T-helper 22 cell (primary cell): ENCODE measurements at regions not wholly inside any gene's neighbourhood (a gene's known extent, or its start where the extent isn't known, plus 50 kb on each side); places are given as distances from the start of the nearest gene placed in this dataset.
"Not testable (repeated sequence)": the region's sequence is repeated elsewhere in the genome, so short reads cannot be mapped to it uniquely, and the experiment has no call there.

Experiments used
- DNase-seq: peaks from one replicate; pipeline ENCODE4 v3.0.0-alpha.2; 2020; ENCODE audit warnings: low read depth

DNA sequence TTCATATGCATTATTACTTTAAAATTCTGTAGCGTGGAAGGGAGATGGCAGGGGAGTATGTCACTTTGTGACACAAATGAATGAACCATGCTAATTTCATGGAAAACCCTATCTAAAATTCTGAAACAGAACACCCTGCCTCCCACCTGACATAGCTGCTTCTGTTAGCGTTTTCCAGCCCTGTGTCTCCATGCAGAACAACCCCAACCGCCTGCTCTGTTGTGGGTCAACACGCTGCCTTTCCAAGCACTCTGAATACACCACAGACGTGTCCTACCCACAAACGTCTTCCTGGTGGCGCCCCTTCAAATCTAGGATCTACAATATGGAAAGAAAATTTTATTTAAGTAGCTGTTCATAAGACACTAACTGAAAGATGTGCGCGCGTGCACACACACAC is 238.6 kb downstream of the TRIML1 start:
- DNase-seq = no peak

DNA sequence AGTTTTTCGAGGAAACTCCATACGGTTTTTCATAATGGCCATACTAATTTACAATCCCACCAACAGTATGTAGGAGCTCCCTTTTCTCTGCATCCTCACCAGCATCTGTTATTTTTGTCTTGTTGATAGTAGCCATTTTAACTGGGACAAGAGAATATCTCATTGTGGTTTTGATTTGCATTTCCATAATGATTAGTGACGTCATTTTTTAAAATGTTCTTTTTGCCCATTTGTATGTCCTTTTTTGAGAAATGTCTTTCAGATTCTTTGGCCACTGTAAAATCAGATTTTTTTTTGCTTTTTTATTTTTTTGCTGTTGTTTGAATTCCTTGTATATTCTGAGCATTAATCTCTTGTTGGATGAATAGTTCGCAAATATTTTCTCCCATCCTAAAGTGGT is 243.9 kb downstream of the TRIML1 start:
- DNase-seq = no peak

DNA sequence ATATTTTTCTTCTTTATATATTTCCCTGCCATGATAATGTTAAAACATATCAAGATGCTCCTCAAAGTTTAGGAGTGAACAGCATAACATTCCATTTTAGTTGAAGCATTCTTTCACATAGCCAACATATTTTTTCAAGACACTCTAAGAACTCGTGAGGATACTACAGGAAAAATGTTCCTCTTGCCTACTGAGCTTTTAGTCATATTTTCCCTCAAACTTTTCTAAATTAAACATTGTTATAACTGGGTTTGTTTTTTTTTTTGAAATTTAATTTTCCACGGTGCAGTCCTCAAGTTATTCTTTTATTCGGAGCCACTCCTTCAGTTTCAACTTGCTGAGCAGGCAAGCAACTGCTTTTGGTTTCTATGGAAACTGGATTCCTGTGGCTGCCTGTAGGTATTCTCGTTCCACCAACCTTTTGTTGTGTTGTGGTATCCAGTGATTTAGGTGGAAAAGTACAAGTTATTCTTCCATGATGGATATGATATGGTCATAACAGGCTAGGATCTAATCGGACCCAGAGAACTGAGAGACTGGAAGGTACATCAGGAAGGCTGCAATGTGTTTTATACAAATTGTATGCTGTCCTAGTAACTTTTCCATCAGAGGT is 248.0 kb downstream of the TRIML1 start:
- no peak for DNase-seq

DNA sequence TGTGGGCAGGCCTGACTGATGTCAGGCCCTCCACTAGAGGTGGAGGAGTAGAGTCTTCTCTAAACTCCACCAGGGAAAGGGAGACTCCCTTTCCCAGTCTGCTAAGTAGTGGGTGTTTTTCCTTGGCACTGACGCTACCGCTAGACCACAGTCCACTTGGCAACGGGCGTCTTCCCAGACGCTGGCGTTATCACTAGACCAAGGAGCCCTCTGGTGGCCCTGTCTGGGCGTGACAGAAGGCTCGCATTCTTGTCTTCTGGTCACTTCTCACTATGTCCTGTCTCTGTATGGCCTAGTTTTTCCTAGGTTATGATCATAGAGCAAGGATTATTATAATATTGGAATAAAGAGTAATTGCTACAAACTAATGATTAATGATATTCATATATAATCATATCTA is 252.1 kb downstream of the TRIML1 start:
- DNase-seq = not testable (repeated sequence)

DNA sequence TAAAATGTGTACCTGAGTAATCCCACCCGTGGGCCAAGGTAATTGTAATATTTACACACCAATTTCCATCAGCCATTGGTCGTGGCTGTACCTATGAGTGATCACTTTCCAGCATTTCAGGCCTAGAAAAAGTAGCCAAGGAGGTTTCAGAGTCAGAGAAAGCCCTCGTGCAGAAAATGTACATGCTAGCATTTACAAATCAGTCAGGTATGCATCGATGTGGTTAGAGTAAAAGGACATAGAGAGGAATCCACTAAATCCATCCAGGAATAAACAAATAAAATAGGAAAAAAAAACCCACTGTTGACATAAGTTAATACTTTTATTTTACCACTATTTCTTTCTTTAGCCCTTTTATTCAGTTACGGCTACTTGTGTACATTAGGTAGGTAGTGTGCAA is 256.8 kb downstream of the TRIML1 start:
- DNase-seq = no peak

DNA sequence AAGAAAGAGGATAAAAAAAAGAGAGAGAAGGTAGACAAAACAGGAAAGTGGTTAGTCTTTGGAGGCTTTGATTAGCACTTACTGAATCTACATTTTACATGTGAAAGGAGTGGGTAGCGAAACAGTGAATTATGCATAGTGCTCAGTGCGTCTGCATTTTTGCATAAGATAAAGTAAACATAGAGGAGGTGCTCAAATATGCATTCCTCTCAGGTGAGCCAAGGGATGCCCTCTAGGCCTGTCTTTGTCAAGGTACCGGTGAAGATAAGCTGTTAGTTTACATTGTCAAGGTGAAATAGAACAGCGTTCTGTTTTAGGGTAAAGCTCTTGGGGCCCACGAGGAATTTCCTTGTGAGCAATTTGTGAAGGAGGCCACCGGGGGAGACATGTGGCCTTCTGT is 260.6 kb downstream of the TRIML1 start:
- DNase-seq = no peak

DNA sequence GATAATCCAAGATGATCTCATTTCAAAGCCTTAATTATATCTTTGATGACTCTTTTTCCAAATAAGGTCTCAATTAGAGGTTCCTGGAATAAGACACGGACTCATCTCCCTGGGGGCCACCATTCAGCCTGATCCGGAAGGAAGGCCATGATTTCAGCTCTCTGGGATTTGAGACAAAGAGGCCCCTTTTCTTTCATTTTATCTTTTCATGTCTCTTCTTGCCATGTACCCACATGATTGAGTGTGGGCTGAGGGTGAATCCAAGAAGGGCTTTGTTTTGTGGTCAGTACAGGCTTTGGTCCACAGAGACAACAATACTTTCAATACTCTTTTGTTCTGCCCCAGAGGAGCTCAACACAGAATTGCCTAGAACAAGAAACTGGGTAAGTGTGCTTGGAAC is 261.2 kb downstream of the TRIML1 start:
- no peak for DNase-seq

DNA sequence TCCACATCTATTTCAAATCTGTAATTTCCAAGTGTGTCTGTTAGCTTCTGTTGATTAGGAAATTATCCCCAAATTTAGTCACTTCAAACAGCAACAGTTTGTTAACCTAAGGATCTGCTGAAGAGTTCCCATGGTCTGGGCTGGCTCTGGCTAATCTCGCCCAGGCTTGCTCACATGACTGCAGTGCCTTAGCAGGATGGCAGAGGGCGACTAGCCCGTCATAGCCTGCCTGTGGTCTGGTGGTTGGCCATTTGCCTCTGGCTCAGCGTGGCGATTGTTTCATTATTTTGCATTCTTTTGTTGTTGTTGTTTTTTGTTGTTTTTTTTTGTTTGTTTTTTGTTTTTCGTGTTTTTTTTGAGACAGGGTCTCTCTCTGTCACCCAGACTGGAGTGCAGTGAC is 264.0 kb downstream of the TRIML1 start:
- no peak for DNase-seq

DNA sequence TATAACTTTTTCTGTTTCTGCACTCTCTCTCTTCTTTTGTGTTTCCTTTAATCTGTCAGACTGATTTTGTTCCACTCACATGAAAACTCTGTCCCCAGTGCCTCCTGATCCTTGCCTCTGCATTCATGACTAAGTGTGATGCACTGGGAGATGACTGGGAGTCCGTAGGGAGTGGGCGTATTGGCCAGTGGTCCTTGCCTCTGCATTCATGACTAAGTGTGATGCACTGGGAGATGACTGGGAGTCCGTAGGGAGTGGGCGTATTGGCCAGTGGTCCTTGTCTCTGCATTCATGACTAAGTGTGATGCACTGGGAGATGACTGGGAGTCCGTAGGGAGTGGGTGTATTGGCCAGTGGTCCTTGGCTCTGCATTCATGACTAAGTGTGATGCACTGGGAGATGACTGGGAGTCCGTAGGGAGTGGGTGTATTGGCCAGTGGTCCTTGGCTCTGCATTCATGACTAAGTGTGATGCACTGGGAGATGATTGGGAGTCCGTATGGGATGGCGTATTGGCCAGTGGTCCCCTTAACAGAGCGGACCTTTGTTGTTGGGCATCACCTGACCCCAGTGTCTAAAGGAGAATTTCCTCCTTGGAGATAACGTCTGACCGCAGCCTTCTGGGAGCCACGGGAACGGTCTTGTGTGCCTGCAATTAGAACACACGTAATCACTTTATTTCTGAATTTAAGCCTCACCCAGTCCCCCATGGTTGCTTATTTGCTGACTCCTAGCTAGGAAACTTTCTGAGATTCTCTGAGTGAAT is 266.0 kb downstream of the TRIML1 start:
- DNase-seq = not testable (repeated sequence)

DNA sequence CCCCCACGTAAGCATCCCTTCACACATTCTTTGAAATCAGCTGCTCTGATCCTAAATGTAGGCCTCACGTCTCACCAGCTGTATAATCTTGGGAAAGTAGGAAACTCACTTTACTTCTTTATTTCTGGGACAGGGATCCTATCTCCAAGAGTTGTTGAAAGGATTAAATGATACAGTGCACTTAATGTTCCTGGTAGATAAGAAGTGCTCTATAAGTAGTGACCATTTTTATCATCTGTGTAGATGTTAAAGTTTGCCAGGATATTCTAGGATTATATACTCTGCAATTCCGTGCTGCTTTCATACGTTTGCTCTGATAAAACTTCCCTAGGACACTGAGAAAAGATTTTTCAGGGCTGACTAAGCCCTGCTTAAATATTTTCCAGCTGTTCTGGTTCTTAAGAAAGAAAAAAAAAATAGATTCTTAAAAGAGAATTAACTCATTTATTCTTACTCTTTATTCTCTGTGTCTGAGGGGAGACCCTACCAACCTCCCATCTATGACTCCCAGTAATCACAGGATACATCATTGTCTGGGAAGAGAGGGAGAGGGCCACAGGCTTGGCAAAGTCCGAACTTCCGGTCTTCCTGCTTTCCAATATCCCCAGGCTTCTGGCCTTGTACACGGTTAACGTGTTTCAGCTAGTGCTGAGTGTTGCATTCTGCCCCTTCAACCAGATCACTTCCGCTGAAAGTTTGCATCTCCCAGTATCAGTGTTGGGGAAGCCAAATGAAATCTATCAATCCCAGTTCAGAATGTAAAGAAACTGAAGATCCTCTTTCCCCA is 269.2 kb downstream of the TRIML1 start:
- DNase-seq = no peak

DNA sequence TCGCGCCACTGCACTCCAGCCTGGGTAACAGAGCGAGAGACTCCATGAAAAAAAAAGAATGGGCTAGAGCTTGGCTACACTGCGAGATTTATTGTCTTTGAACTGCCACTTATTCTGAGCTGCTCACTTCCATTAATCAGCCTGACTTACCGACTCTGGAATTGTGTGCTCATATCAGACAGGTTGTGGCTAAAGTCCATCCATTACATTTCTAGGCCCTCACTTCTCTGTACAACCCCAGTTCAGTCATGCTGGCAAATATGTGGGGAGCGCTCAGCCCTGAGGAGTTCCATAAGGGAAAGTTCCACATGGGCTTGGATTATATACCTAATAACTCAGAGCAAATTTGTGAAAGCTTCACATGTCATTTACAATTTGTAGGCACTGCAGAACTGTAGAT is 270.6 kb downstream of the TRIML1 start:
- no peak for DNase-seq

DNA sequence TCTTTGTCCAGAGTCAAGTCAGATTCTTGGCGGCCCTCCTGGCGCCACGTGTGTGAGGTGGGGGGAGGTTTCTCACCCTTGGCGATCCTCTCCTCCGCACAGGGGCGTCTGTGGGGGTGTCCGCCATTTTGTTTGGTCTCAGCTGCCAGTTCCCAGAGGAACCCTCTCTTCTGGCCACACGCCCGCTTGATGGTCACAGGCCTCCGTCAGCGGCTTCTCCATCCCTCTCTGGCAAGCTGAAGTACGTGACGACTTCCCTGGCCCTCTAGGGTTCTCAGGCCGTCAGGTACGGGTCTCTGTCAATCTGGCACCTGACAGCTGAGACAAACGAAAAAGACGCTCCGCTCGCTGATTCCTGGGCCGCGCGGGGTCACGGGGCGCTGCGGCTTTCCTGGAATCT is 272.6 kb downstream of the TRIML1 start:
- DNase-seq = no peak

DNA sequence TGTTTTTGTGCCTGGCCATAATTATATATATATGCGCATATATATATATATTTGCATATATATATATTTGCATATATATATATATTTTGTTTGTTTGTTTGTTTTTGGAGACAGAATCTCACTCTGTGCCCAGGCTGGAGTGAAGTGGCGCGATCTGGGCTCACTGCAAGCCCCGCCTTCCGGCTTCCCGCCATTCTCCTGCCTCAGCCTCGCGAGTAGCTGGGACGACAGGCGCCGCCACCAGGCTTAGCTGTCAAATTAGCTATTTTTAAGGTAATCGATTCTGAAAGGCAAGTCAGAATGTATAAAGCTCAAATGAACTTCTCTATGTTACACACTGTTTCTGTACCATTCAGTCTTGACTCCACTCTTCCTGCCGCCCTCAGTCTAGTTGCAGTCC is 273.3 kb downstream of the TRIML1 start:
- no peak for DNase-seq

DNA sequence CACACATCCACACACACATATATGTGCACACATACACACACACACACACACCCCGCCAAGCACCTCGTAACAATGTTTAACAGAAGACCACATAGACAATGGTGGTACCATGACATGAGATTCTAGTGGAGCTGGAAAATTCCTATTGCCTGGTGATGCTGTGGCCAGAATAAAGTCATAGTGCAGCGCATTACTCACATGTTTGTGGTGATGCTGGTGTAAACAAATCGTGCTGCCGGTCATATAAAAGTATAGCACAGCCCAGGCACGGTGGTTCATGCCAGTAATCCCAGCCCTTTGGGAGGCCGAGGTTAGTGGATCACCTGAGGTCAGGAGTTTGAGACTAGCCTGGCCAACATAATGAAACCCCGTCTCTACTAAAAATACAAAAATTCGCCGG is 275.2 kb downstream of the TRIML1 start:
- DNase-seq = no peak

DNA sequence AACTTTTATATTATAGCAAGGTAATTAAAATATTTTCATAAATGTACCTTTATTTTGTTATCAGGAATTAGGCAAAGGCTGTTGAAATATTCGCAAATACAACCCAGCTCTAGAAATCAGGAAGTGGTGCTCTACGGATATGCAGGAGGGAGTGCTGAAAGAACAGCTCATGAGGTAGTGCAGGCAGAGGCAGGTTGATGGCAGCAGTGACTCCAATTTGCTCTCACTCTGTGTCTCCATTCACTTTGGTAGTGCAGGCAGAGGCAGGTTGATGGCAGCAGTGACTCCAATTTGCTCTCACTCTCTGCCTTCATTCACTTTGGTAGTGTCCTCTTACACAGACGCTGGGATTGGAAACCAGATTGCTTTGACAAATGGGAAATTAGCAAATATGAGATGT is 277.9 kb downstream of the TRIML1 start:
- DNase-seq = no peak

DNA sequence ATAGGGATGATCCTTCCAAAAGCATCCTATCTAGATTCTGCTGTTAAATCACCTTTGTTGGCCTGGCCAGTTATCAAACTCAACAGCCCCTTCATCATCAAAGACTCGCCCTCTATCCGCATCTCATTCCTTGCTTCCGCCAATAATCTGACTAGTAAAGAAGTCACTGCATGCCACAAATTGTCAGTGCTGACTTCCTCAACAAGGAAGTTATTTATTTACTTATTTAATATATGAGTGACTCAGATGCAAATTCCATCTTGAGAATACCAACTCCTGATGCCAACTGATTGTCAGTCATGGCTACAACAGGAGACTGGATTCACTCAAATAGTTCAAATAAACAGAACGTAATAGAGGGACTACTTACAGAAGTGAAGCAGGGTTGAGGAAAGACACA is 283.8 kb downstream of the TRIML1 start:
- DNase-seq = no peak

DNA sequence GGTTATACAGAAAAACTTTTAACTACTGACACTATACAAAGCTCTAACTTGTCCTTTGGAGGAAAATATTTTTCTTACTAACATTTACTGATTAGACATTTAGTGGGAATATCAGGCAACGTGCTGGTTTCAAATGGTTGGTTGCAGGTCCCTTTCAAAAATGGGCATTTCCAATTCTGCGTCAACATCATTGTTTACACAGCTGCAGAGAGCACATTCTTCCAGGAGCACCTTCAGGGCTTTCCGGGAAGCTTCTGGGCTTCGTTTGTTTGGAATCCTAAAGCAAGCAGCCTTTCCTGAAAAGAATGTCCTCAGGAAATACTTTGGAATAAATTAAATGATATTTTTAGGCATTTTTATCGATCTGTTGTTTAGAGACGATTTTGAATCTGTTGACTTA is 289.7 kb downstream of the TRIML1 start:
- DNase-seq = no peak

DNA sequence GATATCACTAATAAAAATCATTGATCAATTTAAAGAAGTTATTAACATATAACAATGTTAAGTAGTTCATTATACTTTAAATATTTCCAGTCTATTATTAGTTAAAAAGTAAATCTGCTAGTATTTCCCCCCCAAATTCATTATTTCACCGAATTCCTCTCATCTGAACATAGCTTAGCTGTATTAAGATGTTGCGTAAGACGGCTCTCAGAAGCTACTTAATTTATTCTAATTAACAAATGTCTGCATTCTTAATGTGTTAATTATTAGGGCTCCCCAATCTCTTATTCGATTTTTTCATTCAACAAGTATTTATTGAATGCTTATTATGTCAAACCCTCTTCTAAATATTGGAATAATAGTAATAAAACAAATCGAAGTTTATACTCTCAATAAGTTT is 290.7 kb downstream of the TRIML1 start:
- DNase-seq = no peak

DNA sequence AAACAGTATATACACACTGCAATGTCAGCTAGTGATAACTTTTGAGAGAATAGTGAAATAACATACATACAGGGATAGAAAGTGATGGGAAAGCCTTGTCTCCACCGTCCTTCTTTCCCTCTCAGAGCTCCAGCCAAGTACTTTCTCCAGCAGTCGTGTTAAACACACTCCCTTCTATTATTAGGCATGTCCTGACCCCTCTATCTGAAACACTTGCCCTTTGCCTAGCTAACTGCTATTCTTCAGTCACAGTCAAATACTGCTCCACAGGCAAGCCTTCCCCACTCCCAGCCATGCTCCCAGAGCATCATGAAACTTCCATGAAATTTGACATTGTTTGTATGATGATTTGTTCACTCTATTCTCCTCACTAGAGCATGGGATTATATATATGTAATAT is 291.1 kb downstream of the TRIML1 start:
- DNase-seq = no peak

DNA sequence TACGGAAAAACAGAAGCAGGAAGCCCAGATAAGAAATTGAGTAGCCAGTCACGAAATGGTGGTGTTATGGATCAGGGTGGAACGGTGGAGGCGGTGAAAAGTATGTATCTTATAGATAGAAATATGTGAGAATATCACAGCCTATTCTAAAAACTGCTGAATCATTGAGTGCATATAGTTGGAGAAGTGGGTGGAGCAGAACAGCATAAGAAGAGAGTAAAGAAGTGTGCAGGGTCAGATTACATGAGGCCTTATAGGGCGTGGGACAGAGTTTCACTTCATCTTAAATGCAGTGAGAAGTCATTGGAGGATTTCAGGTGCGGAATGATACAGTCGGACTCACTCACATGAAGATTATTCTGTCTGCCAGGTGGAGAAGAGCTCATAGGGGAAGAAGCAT is 293.1 kb downstream of the TRIML1 start:
- no peak for DNase-seq

DNA sequence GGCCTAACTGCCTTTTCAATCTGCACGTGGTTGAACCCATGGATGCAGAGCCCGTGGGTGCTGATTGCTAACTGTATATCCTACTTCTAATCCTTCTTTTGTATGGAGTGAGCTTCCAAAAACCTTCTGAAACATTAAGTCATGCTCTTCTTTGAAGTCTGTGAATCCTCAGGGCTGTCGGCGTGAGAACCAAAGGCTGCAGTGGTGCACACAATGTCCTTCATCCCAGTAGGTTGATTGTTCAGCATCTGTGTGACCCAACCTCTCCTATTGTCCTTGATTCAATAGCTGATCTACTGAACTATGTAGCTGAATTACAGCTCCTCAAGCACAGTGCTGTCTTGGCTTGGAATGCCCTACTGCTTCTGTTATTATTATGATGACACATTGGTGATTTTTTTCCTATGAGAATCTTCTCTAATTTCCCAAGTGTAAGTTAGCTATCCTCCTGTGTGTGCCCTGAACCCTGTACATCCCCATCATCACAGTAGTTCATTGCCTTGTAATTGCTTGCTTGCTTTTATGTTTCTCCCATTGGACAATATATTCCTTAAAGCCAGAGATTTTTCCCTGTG is 294.6 kb downstream of the TRIML1 start:
- no peak for DNase-seq

DNA sequence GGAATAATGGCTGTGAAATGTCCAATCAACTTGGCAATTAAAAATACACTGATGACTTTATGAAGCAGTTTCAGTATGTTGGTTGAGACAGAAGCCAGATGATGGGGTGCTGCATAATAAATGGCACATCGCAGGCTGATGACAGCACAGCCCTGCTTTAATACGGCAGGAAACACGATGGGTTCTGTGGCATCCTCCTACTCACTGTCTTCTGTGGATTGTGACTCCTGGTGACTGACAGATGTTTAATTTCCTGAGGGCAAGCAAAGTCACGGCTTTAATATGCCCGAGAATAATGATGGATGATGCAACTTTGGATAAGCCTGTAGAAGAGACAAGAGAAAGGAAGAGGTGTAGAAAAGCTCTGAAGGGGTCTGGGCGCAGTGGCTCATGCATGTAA is 295.4 kb downstream of the TRIML1 start:
- DNase-seq = no peak

DNA sequence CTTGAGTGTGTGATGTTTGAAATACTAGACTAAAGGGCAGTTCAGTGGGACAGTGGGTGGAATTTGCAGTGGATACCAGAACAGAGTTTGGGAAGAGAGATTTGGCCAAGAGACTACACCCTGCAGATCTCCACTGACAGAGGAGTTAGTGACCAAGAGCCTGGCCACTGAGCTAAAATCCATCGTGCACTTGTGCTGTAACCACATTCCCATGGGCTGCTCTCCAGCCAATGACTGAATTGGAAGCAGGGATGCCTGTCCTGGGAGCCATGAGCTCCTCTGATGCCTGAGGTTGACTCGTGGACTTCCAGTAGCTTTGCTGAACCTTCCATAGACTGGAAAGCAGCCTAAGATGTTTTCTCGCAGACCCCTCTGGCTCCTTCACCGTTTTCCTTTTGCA is 296.1 kb downstream of the TRIML1 start:
- no peak for DNase-seq
